HG03565 (cell line): ENCODE measurements at regions not wholly inside any gene's neighbourhood (a gene's known extent, or its start where the extent isn't known, plus 50 kb on each side); places are given as distances from the start of the nearest gene placed in this dataset.

Source experiments
- ATAC-seq: cut with Tn5 transposase; IDR thresholded peaks from one replicate; pipeline ENCODE4 v1.9.1; 2021; ENCODE audit warnings: mild to moderate bottlenecking, moderate library complexity; ENCODE audit not compliant: unreplicated experiment

DNA sequence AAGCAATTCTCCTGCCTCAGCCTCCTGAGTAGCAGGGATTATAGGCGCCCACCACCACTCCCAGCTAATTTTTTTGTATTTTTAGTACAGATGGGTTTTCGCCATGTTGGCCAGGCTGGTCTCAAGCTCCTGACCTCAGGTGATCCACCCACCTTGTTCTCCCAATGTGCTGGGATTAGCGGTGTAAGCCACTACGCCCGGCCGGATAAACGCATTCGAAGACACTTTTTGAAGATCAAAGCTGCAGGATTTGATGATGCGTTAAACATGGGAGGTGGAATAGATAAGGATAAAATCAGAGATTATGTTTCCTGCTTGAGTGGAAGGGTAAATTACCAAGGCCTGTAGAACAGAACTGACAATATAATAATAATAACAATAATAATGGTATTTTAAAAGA lies 389.4 kb upstream of the POU3F1 start:
- ATAC-seq: no peak

DNA sequence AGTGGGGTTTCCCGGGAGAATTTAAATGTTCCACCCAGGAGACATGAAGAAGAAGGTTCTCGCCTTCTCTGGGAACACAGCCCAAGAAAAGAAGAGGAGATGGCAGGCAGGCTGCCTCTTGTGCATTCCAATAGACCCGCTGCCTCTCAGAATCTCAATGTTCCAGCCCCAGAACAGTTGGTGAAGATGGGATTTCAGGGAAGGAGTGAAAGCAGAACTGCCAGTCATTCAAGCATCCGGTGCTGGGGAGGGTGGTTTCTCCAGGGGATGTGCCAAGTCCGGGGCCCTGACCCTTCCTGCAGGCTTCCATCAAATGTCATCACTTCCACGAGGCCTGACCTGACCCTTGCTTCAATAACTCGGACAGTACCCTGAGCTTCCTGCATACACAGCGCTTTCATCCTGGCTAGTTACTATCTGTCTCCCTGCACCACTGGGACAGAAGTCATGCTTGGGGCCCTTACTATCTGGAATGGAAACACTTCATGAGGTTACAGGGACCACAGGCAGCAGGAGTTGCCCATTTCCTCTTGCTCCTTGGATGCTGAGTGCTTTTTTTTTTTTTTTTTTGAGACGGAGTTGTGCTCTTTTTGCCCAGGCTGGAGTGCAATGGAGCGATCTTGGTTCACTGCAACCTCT lies 386.6 kb upstream of the POU3F1 start:
- no peak for ATAC-seq

DNA sequence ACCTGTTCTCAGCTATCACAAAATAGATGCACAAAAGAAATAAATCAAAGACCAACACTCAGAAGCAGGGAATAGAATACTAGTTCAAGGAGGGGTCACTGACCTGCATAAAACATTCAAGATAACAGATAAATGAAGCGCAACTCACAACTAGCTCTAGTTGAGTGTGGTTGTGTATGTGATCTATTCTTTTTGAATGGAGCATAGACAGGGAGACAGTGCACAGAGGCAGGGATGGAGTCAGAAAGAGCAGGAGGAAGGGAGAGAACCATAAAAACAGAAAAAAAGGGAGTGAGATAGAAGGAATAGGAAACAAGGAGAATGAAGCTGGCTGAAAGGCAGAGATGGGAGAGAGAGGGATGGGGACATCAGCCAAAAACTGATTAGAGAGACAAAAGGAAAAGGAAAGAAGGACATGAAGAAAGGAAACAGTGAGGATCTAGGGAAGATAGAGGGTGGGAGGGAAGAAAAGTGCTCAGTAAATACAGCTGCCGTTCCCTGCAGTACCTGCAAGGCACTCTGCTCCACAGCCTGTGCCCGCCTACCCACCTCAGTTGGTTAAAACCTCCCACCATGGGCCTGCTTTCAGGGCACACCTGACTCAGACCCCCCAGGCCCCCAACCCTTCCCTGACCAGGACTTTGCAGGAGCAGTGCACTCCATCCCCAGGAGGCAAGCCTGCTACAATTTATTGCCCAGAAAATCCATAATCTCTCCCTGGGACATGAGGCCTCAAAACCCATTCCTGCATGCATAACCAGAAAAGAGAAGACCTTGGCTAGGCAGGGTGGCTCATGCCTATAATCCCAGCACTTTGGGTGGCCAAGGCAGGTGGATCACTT lies 385.2 kb upstream of the POU3F1 start:
- no peak for ATAC-seq

DNA sequence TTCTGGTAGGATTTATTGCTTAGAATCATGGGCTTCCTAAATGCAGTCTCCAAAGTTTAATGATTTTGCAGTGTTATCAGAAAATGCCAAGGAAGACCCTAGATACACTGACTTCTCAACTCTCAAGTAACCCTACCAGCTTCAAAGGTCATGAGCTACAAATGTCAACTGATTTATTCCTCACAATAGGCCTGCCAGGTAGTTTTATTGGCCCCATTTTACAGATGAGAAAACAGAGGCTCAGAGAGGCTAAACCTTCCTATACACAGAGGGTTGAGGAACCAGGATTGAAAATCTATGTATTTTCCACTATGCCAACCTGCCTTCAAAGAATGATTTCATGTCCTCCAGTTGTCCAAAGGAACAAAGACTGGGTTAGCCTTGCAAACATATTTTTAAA lies 384.4 kb upstream of the POU3F1 start:
- no peak for ATAC-seq

DNA sequence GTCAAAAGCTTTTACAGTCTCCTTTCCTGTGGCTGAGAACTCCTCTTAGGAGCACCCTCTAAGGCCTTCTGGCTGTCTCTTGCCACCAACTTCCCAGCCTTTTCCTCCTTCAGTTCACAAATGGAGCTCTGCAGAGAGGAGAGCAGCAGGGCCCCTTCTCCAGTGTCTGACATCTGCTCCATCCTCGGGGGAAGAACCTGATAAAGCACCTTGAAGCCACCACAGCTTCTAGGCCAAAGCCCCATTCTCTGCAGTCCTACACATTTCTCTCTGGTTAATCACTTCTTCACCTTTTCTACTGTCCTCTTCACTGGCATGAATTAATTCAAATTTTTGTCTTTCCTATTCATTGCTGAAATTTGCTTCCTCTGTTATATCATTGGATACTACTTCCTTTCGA lies 378.1 kb upstream of the POU3F1 start:
- no peak for ATAC-seq

DNA sequence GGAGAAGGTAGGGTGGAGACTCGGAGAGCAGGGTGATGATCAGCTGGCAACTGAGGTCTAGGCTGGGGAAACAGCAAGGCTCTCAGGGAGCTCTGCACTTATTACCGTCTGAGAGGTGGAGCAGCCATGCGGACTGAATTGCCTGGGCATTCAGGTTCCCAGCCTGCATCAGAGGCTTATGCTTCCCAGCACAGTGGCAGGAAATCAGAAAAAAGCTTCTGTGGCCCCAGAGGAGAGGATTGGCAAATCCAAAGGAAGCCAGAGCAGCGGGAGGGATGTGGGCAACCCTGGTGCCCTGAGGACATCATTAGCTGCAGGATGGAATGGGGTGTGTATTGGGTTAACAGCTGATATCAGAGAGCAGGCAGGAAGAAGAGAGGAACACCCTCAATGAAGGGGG lies 374.1 kb upstream of the POU3F1 start:
- ATAC-seq: no peak

DNA sequence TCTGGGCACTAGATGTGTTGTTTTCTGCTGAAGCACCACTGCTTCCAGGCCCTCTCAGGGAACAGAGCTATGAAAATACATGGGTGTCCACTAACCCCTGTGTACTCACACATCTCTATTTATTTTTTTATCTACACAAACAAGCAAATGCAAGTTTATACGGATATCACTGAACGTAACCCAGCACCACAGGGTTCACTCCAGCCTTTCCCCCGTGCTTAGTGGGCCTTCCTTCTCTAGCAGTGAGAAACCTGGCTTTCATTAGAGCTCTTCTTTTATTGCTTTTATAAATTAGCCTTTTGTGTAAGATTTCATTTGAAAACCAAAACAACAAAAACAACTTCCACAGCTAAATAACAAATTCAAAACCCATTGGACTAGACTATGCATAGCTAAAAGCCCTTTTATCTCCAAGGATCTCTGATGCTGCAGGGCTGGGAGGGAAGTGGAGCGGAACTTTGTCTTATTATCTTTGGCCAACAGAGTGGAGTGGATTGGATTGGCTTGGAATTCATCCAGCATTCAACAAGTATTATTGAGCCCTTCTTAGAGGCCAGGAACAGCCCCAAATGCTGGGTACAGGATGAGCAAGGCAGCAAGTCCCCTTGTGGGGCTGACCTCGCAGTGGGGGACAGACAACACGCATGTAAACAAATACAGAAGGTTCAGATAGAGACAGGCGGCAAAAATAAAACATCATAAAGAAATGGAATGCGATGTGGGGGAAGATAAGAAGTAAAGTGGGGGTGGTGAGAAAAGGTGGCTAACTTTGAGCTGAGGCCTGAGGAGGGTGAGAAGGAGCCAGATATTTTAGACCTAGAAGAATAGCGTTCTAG lies 371.8 kb upstream of the POU3F1 start:
- no peak for ATAC-seq

DNA sequence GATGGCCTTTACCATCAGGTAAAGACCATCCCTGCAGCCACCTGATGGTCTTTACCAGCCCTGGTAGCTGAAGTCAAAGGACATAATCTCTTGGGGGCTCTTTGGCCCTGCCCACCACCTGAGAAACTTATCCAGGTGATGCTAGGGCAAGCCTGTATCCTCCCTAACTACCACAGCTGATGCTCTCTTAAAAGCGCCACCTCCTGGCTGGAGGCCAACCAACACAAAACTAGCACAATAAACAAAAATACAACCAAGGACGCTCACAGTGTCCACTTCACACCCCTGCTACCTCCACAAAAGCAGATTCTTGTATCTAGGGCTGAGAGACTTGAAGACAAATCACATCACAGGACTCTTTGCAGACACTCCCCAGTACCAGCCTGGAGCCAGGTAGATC lies 357.1 kb upstream of the POU3F1 start:
- no peak for ATAC-seq

DNA sequence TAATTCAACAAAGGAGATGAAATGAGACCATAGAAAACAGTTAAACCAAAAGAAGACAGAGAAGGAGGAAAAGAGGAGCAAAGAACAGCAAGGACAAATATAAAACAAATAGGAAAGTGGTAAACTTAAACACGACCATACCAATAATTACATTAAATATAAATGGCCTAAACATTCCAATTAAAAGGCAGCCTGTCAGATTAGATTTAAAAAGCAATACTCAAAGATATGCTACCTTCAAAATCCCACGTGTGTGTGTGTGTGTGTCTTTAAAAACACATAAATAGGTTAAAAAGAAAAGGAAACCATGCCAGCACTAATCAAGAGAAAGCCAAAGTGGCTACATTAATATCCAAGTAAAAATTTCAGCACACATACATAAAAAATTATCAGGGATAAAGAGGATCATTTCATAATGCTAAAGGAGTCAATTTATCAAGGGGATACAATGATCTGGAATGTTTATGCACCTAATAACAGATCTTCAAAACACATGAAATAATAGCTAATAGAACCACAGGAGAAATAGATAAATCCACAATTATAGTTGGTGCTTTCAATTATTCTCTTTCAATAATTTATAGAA lies 355.7 kb upstream of the POU3F1 start:
- ATAC-seq: no peak

DNA sequence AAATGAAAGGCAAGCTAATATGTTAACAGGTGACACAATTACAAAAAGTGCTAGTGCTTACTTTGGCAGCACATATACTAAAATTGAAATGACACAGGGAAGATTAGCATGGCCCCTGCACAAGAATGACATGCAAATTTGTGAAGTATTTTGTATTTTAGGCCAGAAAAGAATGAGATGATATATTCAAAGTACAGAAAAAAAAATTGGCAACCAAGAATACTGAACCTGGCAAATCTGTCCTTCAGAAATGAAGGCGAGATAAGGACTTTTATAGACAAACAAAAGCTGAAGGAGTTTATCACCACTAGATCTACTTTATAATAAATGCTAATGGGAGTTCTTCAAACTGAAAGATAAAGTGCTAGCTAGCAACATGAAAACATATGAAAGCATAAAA lies 350.0 kb upstream of the POU3F1 start:
- ATAC-seq: no peak

DNA sequence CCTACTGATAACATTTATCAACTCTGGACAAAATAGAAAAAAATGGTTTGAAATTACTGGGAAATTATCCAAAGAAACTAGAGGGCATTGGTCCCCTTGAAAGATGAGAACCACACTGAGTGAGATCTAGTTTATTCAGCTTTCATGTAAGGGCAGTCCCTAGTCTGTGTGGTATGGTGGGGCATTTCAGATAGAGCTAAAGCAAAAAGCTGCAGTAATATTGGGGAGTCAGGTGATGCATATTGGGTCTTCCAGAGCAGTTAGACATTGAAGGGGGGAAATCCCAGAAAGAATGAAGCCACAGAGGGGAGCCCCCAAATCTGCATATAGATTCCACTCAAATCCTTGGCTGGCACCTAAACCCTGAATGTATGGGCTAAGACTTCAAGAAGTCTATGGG lies 347.7 kb upstream of the POU3F1 start:
- no peak for ATAC-seq

DNA sequence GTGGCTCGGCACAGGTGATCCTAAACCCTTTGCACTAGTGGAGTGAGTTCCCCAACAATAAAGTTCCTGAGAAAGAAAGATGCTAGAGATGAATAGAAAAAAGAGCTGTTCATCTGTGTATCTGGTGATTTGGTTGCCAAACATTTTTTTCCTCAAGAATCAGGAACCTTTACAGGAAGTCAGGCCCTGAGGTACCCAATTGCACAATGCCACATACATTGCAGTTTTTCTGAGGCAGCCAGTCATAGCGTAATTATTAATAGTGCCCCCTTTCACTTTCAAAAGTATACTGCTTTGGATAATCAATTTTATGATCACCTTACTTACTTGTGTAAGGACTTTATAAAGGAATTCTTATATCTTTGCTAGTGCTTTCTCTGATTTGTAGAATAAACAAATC lies 346.3 kb upstream of the POU3F1 start:
- ATAC-seq: no peak

DNA sequence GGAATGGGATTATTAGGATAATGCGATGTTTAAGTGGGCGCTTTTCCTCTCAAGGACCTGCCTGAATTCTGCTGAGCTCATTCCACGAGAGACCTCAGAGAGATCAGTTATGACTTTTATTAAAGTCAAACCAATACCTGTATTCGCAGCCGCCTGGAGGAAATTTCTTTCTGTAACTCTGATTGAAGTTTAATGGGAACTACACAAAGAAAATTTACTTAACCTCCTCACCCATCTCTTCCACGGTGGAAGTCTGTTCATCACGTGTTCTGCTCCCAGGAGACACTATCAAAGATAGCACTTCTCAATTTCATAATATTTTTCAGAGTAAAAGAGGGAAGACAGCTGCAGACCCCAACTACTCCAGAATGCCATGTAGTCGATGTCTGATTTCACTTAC lies 334.7 kb upstream of the POU3F1 start:
- no peak for ATAC-seq

DNA sequence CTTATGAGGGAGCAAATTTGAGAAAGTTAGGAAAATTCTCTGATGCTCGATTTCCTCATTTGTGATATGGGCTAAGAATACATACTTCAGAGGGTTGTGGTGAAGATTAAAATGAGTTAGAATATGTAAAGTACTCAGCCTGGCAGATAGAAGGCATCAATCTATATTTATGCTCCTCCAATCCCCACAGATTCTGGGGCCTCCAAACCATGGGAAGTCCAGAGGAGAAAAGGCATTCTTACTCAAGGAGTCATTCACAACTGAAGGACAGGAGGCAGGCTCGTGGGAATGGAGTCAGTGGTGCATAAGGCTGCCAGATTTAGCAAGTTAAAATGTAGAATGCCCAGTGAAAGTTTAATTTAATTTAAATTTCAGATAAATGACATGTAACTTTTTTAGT lies 330.0 kb upstream of the POU3F1 start:
- no peak for ATAC-seq

DNA sequence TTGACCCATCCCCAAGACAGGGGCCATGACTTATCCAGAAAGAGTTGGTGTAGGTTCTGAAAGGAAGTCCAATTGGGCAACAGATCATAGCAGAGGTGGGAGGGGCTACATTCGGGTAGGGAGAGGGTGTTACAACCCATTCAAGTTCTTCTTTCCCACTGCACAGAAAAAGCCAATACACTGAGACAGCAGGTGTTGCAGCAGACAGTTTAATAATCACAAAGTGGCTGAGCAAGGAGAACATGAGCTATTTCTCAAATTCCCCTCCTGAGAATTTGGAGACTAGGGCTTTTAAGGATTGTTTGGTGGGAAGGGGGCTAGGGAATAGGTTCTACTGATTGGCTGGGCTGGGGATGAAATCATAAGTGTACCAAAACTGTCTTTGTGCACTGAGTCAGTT lies 328.4 kb upstream of the POU3F1 start:
- no peak for ATAC-seq

DNA sequence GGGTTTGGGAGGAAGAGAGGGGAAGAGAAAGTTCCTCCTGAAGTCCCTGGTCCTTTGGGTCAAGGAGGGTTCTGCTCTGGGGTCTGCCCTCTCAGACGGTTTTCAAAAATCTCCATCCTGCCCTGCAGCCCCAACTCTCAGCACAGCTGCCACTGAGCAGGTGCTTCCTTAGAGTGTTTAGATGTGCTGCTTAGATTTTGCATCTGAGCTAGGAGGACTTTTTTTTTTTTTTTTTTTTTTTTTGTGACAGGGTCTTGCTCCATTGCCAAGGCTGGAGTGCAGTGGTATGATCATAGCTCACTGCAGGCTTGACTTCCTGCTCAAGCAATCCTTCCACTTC lies 324.9 kb upstream of the POU3F1 start:
- ATAC-seq: no peak

DNA sequence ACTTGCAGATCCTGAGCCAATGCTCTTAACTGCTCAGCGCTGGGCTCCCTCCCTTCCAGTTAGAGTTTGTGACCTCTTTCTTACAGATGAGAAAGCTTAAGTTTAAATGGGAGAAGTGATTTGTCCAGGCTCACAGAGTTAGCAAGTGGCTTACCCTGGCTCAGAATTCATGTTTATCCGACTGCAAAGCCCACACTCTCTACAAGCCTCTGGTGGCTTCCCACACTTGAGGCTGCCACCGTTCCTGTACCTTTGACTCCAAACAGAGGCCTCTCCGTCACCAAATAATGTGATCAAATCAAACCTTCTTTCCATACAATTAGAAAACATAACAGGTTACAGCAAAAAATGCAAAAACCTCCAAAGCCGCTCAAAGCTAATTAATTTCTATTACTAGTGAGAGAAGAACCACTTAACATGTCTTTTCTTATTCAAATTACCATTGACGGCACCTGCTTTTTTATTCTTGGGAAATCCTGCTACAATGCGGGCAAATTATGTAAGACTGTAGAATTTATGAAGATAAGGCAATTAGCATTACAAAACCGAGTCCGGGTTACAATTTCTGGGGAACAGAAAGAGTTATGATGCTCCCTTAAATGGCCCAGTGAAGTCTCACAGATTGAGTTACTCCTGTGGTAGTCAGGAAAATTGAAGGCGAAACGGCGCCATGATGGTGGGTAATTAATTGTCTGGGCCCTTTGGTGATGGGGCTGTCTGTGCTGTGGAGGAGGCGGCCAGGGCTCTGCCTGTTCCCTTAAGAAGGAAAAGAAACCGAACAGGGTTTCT lies 324.3 kb upstream of the POU3F1 start:
- no peak for ATAC-seq

DNA sequence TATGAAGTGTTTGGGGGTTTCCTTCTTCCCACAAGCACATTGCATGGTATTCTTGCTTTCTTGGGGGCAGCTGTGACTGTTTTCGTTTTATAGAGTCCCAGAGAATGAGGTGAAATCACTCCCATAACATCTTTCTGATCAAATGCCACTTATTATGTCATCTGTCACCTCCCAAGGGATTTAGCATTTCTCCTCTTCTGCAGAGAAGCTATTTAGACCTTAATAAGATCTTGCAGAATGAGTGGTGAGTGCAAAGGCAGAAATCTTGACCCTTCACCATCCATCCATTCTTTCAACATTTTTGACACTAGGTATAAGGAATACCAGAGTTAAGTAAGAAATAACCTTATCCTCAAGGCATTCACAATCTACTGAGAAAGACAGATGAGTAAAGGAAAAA lies 318.6 kb upstream of the POU3F1 start:
- ATAC-seq: no peak

DNA sequence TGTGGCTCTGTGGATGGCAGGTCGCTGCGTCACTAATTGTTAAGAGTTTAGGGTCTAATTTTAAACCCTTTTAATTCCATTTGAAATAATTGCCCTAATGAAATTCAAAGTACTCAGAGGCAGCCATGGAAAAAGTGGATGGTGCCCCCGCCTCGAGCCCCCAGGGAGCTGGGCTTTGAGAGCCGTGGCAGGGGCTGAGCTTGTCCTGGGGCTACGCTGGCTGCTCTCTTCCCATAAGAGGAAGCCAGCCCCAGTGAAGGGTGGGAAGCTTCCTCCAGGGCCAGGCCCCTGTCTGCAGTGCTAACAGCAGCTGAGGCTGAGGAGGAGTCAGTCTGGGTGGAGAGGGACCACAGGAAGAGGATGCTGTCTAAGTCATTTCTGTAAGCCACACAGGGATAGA lies 315.0 kb upstream of the POU3F1 start:
- no peak for ATAC-seq

DNA sequence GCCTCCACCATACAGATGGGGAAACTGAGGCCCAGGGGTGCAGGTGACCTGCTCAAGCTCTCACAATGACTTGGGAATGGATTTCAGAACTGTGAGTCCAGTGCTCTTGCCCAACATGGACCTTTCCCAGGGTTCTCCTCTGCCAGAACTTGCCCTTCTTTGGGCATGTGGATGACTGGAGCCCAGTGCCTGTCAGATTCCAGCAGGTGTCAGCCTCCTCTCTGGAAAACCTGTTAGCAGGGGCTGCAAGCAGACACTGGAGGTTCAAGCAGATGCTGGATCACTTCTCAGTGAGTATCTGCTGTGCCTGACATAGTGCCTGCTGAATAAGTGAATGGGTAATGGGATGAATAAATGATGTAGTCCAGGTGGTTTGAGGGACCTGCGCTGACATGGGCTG lies 314.2 kb upstream of the POU3F1 start:
- ATAC-seq: no peak

DNA sequence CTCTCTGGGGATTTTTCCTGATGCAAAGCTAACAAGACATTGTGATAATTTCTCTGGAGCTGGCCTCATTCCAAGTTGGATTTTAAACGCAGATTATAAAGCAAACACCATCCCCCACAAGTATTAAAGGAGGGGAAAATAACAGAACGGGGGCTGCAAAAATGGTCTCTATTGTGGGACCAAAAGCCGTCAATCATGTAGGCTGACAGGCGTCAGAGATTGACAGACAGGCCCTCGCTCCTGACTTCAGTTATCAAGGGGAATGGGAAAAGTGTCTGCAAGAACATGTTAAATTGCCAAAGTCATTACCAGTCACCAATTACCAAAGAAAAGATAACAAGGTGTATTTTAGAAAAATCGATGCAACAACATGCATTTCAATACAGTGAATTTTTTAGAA lies 307.4 kb upstream of the POU3F1 start:
- no peak for ATAC-seq
